22Rv1 (cell line): ENCODE measurements at regions not wholly inside any gene's neighbourhood (a gene's known extent, or its start where the extent isn't known, plus 50 kb on each side); places are given as distances from the start of the nearest gene placed in this dataset.

Experiments
- H3K27ac ChIP-seq: fragments of 450-650 bp; 2 replicates; pipeline ENCODE4 v1.5.1; 2017
- ZFX ChIP-seq: fragments of 450-650 bp; IDR thresholded peaks from 2 replicates; pipeline ENCODE4 v1.6.1; 2017; ENCODE audit warnings: antibody characterized with exemption, borderline replicate concordance
- TF ChIP-seq, protein P1 (sequence below): fragments of 450-650 bp; IDR thresholded peaks from 2 replicates; pipeline ENCODE4 v1.5.1; 2017; ENCODE audit warnings: mild to moderate bottlenecking

DNA sequence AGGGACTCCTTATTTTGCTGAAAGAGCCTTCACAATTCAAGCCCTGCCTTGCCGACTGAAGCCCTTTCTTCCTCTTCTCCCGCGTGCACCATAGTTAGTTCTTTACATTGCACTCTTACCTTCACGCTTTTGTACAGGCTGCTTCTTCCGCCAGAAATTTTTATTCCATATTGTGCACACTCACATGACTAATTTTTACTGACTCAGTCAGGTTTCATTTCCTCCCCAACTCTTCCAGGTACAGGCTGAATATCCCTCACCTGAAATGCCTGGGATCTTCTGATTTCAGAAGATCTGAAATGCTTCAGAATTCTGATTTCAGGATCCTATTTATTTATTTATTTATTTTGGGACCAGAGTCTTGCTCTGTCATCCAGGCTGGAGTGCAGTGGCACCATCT lies 172.8 kb downstream of the ZNF281 start:
- no peak overlapping the region for H3K27ac ChIP-seq
- no peak for TF ChIP-seq ZFX
- TF ChIP-seq, protein P1, sequence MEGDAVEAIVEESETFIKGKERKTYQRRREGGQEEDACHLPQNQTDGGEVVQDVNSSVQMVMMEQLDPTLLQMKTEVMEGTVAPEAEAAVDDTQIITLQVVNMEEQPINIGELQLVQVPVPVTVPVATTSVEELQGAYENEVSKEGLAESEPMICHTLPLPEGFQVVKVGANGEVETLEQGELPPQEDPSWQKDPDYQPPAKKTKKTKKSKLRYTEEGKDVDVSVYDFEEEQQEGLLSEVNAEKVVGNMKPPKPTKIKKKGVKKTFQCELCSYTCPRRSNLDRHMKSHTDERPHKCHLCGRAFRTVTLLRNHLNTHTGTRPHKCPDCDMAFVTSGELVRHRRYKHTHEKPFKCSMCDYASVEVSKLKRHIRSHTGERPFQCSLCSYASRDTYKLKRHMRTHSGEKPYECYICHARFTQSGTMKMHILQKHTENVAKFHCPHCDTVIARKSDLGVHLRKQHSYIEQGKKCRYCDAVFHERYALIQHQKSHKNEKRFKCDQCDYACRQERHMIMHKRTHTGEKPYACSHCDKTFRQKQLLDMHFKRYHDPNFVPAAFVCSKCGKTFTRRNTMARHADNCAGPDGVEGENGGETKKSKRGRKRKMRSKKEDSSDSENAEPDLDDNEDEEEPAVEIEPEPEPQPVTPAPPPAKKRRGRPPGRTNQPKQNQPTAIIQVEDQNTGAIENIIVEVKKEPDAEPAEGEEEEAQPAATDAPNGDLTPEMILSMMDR: no peak

DNA sequence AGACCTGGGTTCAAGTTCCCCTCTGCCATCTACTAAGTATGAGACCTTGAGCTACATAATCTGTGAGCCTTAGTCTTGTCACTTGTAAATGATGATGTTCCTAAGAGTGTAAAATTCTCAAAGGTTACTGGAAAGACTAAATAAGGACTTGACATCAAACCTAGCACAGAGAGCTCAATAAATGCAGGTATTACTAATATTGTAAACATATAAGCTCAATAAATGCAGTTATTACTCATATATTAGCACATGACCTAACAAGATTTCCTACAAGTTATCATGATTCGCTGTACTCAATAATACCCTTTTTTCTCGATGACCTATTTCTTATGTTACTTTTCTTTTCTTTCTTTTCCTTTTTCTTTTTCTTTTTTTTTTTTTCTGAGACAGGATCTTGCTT lies 174.9 kb downstream of the ZNF281 start:
- TF ChIP-seq, protein P1: no peak
- no peak for TF ChIP-seq ZFX
- no peak overlapping the region for H3K27ac ChIP-seq

DNA sequence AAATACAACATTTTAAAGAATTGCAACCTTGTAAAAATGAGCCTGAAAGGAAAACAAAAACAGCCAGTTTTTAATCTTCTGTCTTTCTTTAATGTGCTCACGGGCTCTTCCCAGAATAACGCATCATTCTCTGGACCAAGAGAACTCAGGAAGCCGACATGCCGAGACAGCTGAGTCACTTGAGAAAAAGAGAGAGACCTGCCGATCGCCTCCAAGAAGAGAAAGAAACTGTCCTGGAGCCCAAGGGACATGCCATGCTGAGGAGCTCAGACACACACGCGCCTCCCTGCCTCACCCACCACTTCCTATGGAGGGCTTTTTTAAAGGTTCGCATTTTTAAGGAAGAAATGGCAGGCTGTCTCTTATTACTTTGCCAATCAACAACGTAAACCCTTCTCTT lies 176.4 kb downstream of the ZNF281 start:
- H3K27ac ChIP-seq: no peak overlapping the region
- no peak for TF ChIP-seq ZFX
- TF ChIP-seq, protein P1: no peak

DNA sequence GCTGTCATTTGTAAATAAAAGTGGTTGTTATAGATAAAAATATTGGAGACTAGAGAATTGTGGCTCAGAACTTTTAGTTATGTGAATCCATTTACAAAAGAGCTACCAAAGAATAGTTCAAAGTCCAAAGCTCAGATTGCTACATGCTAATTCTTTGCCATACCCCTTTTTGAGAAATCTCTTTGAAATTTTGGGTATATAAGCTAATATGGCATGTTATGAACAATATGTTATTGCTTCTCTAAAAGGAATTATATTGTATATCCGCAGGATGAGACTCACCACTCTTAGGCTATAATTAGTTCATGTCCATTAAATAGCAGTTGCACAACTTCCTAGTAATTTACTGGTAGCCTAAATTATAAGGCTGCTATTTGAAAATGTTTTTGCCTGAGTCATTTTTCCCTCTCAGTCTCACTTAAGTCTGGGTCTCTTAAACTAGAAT lies 178.0 kb downstream of the ZNF281 start:
- TF ChIP-seq, protein P1: no peak
- TF ChIP-seq ZFX: no peak
- H3K27ac ChIP-seq: no peak overlapping the region

DNA sequence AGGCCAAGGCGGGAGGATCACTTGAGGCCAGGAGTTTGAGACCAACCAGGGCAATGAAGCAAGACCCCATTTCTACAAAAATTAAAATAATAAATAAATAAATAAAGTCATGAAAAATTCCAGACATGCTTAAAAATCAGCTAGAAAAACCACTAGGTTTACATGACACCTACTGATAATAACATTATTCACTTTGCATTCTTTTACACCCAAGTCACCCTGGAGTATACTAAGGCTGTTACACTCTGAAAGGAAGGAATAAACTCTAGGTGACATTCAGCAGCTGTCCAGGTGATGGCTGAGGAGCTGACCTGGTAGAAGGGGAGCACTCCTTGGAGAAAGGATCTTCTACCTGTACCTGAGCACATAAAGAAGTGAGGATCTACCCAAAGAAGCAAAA lies 179.2 kb downstream of the ZNF281 start:
- no peak overlapping the region for H3K27ac ChIP-seq
- TF ChIP-seq, protein P1: no peak
- no peak for TF ChIP-seq ZFX

DNA sequence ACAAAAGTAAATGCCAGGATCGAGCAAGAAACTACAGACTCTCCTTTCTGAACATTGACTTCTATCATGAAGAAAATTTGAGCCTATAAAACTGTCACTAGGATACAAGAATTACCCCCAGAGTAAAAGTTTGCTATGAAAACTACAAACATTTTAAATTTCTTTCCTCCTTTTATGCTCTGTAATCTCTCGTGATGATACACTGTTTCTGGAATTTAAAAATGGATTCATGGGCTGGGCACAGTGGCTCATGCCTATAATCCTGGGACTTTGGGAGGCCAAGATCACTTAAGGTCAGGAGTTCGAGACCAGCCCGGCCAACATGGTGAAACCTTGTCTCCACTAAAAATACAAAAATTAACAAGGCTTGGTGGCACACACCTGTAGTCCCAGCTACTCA lies 181.3 kb downstream of the ZNF281 start:
- H3K27ac ChIP-seq: no peak overlapping the region
- TF ChIP-seq, protein P1: no peak

DNA sequence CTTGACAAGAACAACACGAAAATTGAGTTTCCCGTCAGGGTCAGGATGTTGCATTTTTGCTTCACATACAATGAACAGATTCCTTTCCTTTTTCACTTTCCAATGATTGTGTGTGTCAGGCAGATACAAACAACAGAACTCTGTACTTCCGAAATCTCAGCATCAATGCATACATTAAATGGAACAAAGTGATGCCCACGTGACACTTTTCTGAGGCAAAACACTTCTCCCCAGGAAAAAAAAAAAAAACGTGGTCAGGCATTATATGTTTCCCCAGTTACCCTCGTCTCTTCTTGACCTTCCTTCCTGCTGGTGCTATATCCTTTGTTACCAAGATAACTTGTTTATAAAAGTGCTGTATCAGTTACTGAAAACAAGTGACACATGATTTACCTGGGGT lies 181.8 kb downstream of the ZNF281 start:
- H3K27ac ChIP-seq: no peak overlapping the region
- TF ChIP-seq, protein P1: no peak
- no peak for TF ChIP-seq ZFX
